H1 (cell line): ENCODE measurements at regions not wholly inside any gene's neighbourhood (a gene's known extent, or its start where the extent isn't known, plus 50 kb on each side); places are given as distances from the start of the nearest gene placed in this dataset.

Source experiments
- CTCF ChIA-PET: fragments of 300-600 bp; sonication (Branson Sonifier 250); formaldehyde crosslinking; loops from one replicate; lab custom pipeline; 2021; ENCODE audit not compliant: partially characterized antibody; lab: Charles Lee
- POLR2A ChIA-PET: fragments of 300-600 bp; sonication (Branson Sonifier 250); formaldehyde crosslinking; loops from one replicate; lab custom pipeline; 2021; ENCODE audit warnings: inconsistent platforms; ENCODE audit not compliant: partially characterized antibody; lab: Charles Lee
- DNase-seq, 2 experiments: peaks; one replicate each; pipeline versions ENCODE4 v3.0.0 to v3.0.0-alpha.2; 2010 to 2022; ENCODE audit warnings: low spot score in 2 of 2, low read depth in 1 of 2, mixed read lengths in 1 of 2
- FAIRE-seq: peaks from 2 replicates; lab custom pipeline; 2011; peaks lifted over from hg19 to GRCh38; lab: Jason Lieb, UNC
- H2AFZ ChIP-seq: 2 replicates; pipeline ENCODE4 v1.8.1; 2012; ENCODE audit warnings: low read length, inconsistent platforms
- H2AK5ac ChIP-seq: 2 replicates; pipeline ENCODE4 v1.6.1; 2013; ENCODE audit warnings: low read depth, low read length
- H2BK120ac ChIP-seq: replicated peaks from 2 replicates; pipeline ENCODE3; 2013; ENCODE audit warnings: low read depth, low read length, inconsistent platforms
- H2BK12ac ChIP-seq: 2 replicates; pipeline ENCODE4 v1.6.1; 2013; ENCODE audit warnings: low read depth, low read length
- H2BK15ac ChIP-seq: 2 replicates; pipeline ENCODE4 v1.6.1; 2013; ENCODE audit warnings: low read length
- H2BK20ac ChIP-seq: 2 replicates; pipeline ENCODE4 v1.6.1; 2013; ENCODE audit warnings: low read length
- H2BK5ac ChIP-seq: 2 replicates; pipeline ENCODE4 v1.6.1; 2013; ENCODE audit warnings: low read depth, low read length
- H3K14ac ChIP-seq: 2 replicates; pipeline ENCODE4 v1.6.1; 2013; ENCODE audit warnings: inconsistent platforms; ENCODE audit not compliant: insufficient read length
- H3K18ac ChIP-seq: 2 replicates; pipeline ENCODE4 v1.6.1; 2013; ENCODE audit warnings: low read length; ENCODE audit errors: extremely low read depth
- H3K23ac ChIP-seq: 2 replicates; pipeline ENCODE4 v1.6.1; 2013; ENCODE audit warnings: inconsistent platforms; ENCODE audit not compliant: insufficient read length
- H3K23me2 ChIP-seq: 2 replicates; pipeline ENCODE4 v1.6.1; 2013; ENCODE audit warnings: low read depth, low read length
- H3K27ac ChIP-seq: 2 replicates; pipeline ENCODE4 v1.6.1; 2011; ENCODE audit warnings: low read depth, low read length, inconsistent platforms
- H3K27me3 ChIP-seq, 4 experiments: replicated peaks in 1 of 4; 1 replicate in 1 of 4; 2 replicates in 3 of 4; pipeline versions ENCODE4 v1.6.1 to v1.8.1; 2011 to 2013; ENCODE audit warnings: low read length in 3 of 4, mild to moderate bottlenecking in 3 of 4, inconsistent platforms in 2 of 4, mixed read lengths in 2 of 4, moderate library complexity in 1 of 4; ENCODE audit not compliant: control insufficient read depth in 3 of 4, insufficient read depth in 3 of 4; ENCODE audit errors: extremely low read depth in 1 of 4
- H3K36me3 ChIP-seq, 4 experiments: 2 replicates each; pipeline versions ENCODE4 v1.6.1 to v1.8.1; 2011 to 2013; ENCODE audit warnings: mild to moderate bottlenecking in 4 of 4, low read length in 3 of 4, moderate library complexity in 2 of 4, control low read depth in 1 of 4, inconsistent platforms in 1 of 4; ENCODE audit not compliant: insufficient read depth in 4 of 4, control insufficient read depth in 2 of 4
- H3K4ac ChIP-seq: replicated peaks from 2 replicates; pipeline ENCODE3; 2013; ENCODE audit warnings: low read length, low read depth, mixed read lengths, inconsistent platforms; ENCODE audit not compliant: insufficient read length
- H3K4me1 ChIP-seq, 4 experiments: replicated peaks in 1 of 4; 1 replicate in 1 of 4; 2 replicates in 3 of 4; pipeline versions ENCODE4 v1.6.1 to v1.8.1; 2011 to 2013; ENCODE audit warnings: low read length in 3 of 4, inconsistent platforms in 2 of 4, mixed read lengths in 1 of 4; ENCODE audit not compliant: insufficient read depth in 4 of 4, control insufficient read depth in 3 of 4
- H3K4me2 ChIP-seq, 2 experiments: 2 replicates each; pipeline versions ENCODE4 v1.6.1 to v1.8.1; 2011 to 2013; ENCODE audit warnings: low read depth in 2 of 2, low read length in 2 of 2, control low read depth in 1 of 2, inconsistent platforms in 1 of 2, mild to moderate bottlenecking in 1 of 2; ENCODE audit not compliant: insufficient read depth in 1 of 2
- H3K4me3 ChIP-seq, 4 experiments: fragments of 200-600, 300-600 bp in 1 of 4; sonication (generic), shearing (Covaris generic), sonication (Bioruptor Twin) in 1 of 4; 2 replicates each; pipeline versions ENCODE4 v1.5.1 to v1.8.1; 2011 to 2016; ENCODE audit warnings: low read length in 4 of 4, low read depth in 3 of 4, control low read depth in 2 of 4, inconsistent platforms in 2 of 4, mild to moderate bottlenecking in 2 of 4, mixed read lengths in 1 of 4, moderate library complexity in 1 of 4; ENCODE audit not compliant: insufficient read depth in 2 of 4; ENCODE audit errors: extremely low read depth in 1 of 4
- H3K56ac ChIP-seq: replicated peaks from 2 replicates; pipeline ENCODE3; 2013; ENCODE audit warnings: low read depth, mild to moderate bottlenecking, mixed read lengths, low read length, inconsistent platforms; ENCODE audit not compliant: insufficient read length
- H3K79me1 ChIP-seq: 2 replicates; pipeline ENCODE4 v1.6.1; 2013; ENCODE audit warnings: low read depth, low read length, control low read depth
- H3K79me2 ChIP-seq, 2 experiments: 2 replicates each; pipeline versions ENCODE4 v1.6.1 to v1.8.1; 2012 to 2013; ENCODE audit warnings: low read length in 2 of 2, mild to moderate bottlenecking in 2 of 2, inconsistent platforms in 1 of 2; ENCODE audit not compliant: insufficient read depth in 2 of 2, control insufficient read depth in 1 of 2
- H3K9ac ChIP-seq, 4 experiments: replicated peaks in 1 of 4; 1 replicate in 1 of 4; 2 replicates in 3 of 4; pipeline versions ENCODE4 v1.6.1 to v1.8.1; 2011 to 2013; ENCODE audit warnings: low read depth in 3 of 4, low read length in 3 of 4, control low read depth in 2 of 4, mild to moderate bottlenecking in 2 of 4, moderate library complexity in 2 of 4, inconsistent platforms in 1 of 4; ENCODE audit errors: extremely low read depth in 1 of 4
- H3K9me3 ChIP-seq, 2 experiments: 2 replicates each; pipeline versions ENCODE4 v1.6.1 to v1.8.1; 2012 to 2013; ENCODE audit warnings: mild to moderate bottlenecking in 2 of 2, moderate library complexity in 2 of 2, control low read depth in 1 of 2, inconsistent platforms in 1 of 2, low read depth in 1 of 2, low read length in 1 of 2, mixed read lengths in 1 of 2; ENCODE audit not compliant: insufficient read depth in 2 of 2
- H4K20me1 ChIP-seq, 2 experiments: replicated peaks in 1 of 2; 2 replicates each; pipeline versions ENCODE3 to v1.8.1; 2011 to 2013; ENCODE audit warnings: inconsistent platforms in 2 of 2, low read length in 2 of 2, mild to moderate bottlenecking in 1 of 2; ENCODE audit not compliant: insufficient read depth in 2 of 2, control insufficient read depth in 1 of 2
- H4K5ac ChIP-seq: 2 replicates; pipeline ENCODE4 v1.6.1; 2013; ENCODE audit warnings: low read length, low read depth, mixed read lengths, inconsistent platforms; ENCODE audit not compliant: insufficient read length
- H4K8ac ChIP-seq: 2 replicates; pipeline ENCODE4 v1.8.0; 2013; ENCODE audit warnings: mild to moderate bottlenecking, moderate library complexity, low read length, inconsistent platforms; ENCODE audit not compliant: insufficient read depth; ENCODE audit errors: extremely low read depth
- H4K91ac ChIP-seq: replicated peaks from 2 replicates; pipeline ENCODE3; 2013; ENCODE audit warnings: low read length, mixed read lengths, inconsistent platforms; ENCODE audit not compliant: insufficient read length
- SIN3A ChIP-seq, 2 experiments: IDR thresholded peaks in 1 of 2; conservative IDR thresholded peaks in 1 of 2; 2 replicates each; pipeline ENCODE4 v1.6.1; 2011 to 2012; ENCODE audit warnings: low read length in 2 of 2, improper control_type of control experiment in 1 of 2, low read depth in 1 of 2, mild to moderate bottlenecking in 1 of 2
- WGBS, 2 experiments: shearing (Covaris generic) in 1 of 2; methylation state at CpG; one replicate each; pipeline versions ENCODE4 v1.1.6 to v1.1.7; 2013 to 2015; ENCODE audit warnings: low lambda C conversion rate in 2 of 2, mixed read lengths in 2 of 2, inconsistent platforms in 1 of 2, low coverage in 1 of 2, missing lambda C conversion rate in 1 of 2; ENCODE audit not compliant: insufficient replicate concordance in 2 of 2, insufficient coverage in 1 of 2, insufficient read length in 1 of 2; ENCODE audit errors: extremely low coverage in 1 of 2, missing lambda C conversion rate in 1 of 2; 5-methylcytosine and 5-hydroxymethylcytosine counted together

- CTCF ChIA-PET, result interaction anchor here (0.9 kb wide), 1 partner anchor 396 kb away, joined by 3 read pairs; no protein-coding TSS in a partner anchor
- H2AFZ ChIP-seq, result no peak overlapping the region
These were observed 192.5 kb upstream of the SNX19 start for GRCh38 chr11:131108760-131109159.

More at GRCh38 chr11:131108760-131109159, 192.5 kb upstream of the SNX19 start:
- Histone ChIP-seq H3K9ac (no peak overlapping the region), H2BK5ac (no peak overlapping the region), H3K79me2 (no peaks in the 10 kb centered on the region), H4K20me1 (no peaks in the 10 kb centered on the region), H3K4me2 (no peak overlapping the region), H3K27me3 (peaks cover 0 to 2% (median 0%) of the 10 kb centered on the region in 4 experiments; a peak in 1 of 7 replicates), H3K79me1 (no peaks in the 10 kb centered on the region), H3K36me3 (no peaks in the 10 kb centered on the region), H2AK5ac (no peak overlapping the region), H3K4me3 (no peak overlapping the region), H4K8ac (no peak overlapping the region), H3K18ac (no peak overlapping the region), H2BK12ac (no peak overlapping the region), H3K4me1 (0 out of 7 replicates have a peak, but pooled peaks cover 0 to 2% (median 0%) of the 10 kb centered on the region in 4 experiments), H3K14ac (no peak overlapping the region), H3K23me2 (no peaks in the 10 kb centered on the region), H2BK15ac (no peak overlapping the region), H3K4ac (no peak overlapping the region), H4K5ac (no peak overlapping the region), H2BK120ac (no peak overlapping the region), H3K56ac (no peak overlapping the region), H3K9me3 (0 out of 4 replicates have a peak, but pooled peaks cover 0 to 2% of the 10 kb centered on the region in 2 experiments), H2BK20ac (no peak overlapping the region), H3K23ac (no peak overlapping the region), H4K91ac (no peak overlapping the region), H3K27ac (no peak overlapping the region)
- 89% methylated on average over 1 of the region's 1 CpG; no CpG with 5 or more reads in 1 of the 2 experiments for WGBS, 2 experiments
- DNase-seq, result no peak
- FAIRE-seq, result no peak
- TF ChIP-seq SIN3A (conservative IDR thresholded peaks at IDR 0.05 in 1 of 2, IDR thresholded peaks at IDR 0.05 in 1 of 2; ENCODE audit: low read depth in 1 of 2, low read length in 2 of 2), result no peak
- POLR2A ChIA-PET, result no interaction called here
